ENCODE measurements at regions not wholly inside any gene's neighbourhood (a gene's known extent, or its start where the extent isn't known, plus 50 kb on each side); places are given as distances from the start of the nearest gene placed in this dataset.
A peak's percentile ranks its signal among the peaks of the same experiment; 100 is the strongest.

- DNase-seq (no peak), ATAC-seq (ENCODE audit: insufficient read depth, low FRiP score) (no peak)
- no peak for TF ChIP-seq CTCF (IDR thresholded peaks at IDR 0.05; ENCODE audit: control extremely low read depth, extremely low read depth)
- Histone ChIP-seq H3K27me3 (ENCODE audit: control insufficient read depth in 3 of 3, insufficient read depth in 3 of 3, low read length in 2 of 3) (peaks cover 0 to 14% (median 0%) of the 10 kb centered on the region in 3 donors), H3K4me3 (no peak overlapping the region), H3K9me3 (ENCODE audit: control insufficient read depth in 4 of 4, insufficient read depth in 3 of 4, low read length in 3 of 4) (peaks cover 0 to 4% (median 0%) of the 10 kb centered on the region in 4 donors), H3K36me3 (ENCODE audit: control insufficient read depth in 4 of 4, insufficient read depth in 4 of 4, low read length in 4 of 4) (no peaks in the 10 kb centered on the region), H3K9ac (ENCODE audit: insufficient read depth in 1 of 2, low read length in 2 of 2) (no peak overlapping the region), H3K4me1 (ENCODE audit: control insufficient read depth in 5 of 5, insufficient read depth in 5 of 5, low read length in 5 of 5) (no peaks in the 10 kb centered on the region), H3K27ac (ENCODE audit: low read depth in 1 of 2, low read length in 1 of 2) (no peak overlapping the region)
These were observed 156.5 kb upstream of the MED14 start for GRCh38 chrX:40891798-40892197.

- ATAC-seq (ENCODE audit: insufficient read depth, low FRiP score) (no peak), DNase-seq (peak in 2 of 3 donors; percentile 53 to 58)
- TF ChIP-seq CTCF (IDR thresholded peaks at IDR 0.05; ENCODE audit: control extremely low read depth, extremely low read depth): no peak
- Histone ChIP-seq H3K4me3 (no peak overlapping the region), H3K27me3 (ENCODE audit: control insufficient read depth in 3 of 3, insufficient read depth in 3 of 3, low read length in 2 of 3) (peaks cover 0 to 6% (median 0%) of the 10 kb centered on the region in 3 donors), H3K36me3 (ENCODE audit: control insufficient read depth in 4 of 4, insufficient read depth in 4 of 4, low read length in 4 of 4) (no peaks in the 10 kb centered on the region), H3K9me3 (ENCODE audit: control insufficient read depth in 4 of 4, insufficient read depth in 3 of 4, low read length in 3 of 4) (peaks cover 0 to 4% (median 0%) of the 10 kb centered on the region in 4 donors), H3K4me1 (ENCODE audit: control insufficient read depth in 5 of 5, insufficient read depth in 5 of 5, low read length in 5 of 5) (no peaks in the 10 kb centered on the region), H3K9ac (ENCODE audit: insufficient read depth in 1 of 2, low read length in 2 of 2) (no peak overlapping the region), H3K27ac (ENCODE audit: low read depth in 1 of 2, low read length in 1 of 2) (no peak overlapping the region)
- 78 to 88% methylated on average over 6 of the region's 6 CpGs for WGBS, 2 donors
These were observed 158.0 kb upstream of the MED14 start for GRCh38 chrX:40893251-40893910.

- Histone ChIP-seq H3K36me3 (ENCODE audit: control insufficient read depth in 4 of 4, insufficient read depth in 4 of 4, low read length in 4 of 4) (no peaks in the 10 kb centered on the region), H3K9me3 (ENCODE audit: control insufficient read depth in 4 of 4, insufficient read depth in 3 of 4, low read length in 3 of 4) (peaks cover 0 to 4% (median 0%) of the 10 kb centered on the region in 4 donors), H3K27ac (ENCODE audit: low read depth in 1 of 2, low read length in 1 of 2) (no peak overlapping the region), H3K9ac (ENCODE audit: insufficient read depth in 1 of 2, low read length in 2 of 2) (no peak overlapping the region), H3K27me3 (ENCODE audit: control insufficient read depth in 3 of 3, insufficient read depth in 3 of 3, low read length in 2 of 3) (peaks cover 0 to 4% (median 0%) of the 10 kb centered on the region in 3 donors), H3K4me1 (ENCODE audit: control insufficient read depth in 5 of 5, insufficient read depth in 5 of 5, low read length in 5 of 5) (no peaks in the 10 kb centered on the region), H3K4me3 (no peak overlapping the region)
- ATAC-seq (ENCODE audit: insufficient read depth, low FRiP score) (no peak), DNase-seq (no peak)
- no peak for TF ChIP-seq CTCF (IDR thresholded peaks at IDR 0.05; ENCODE audit: control extremely low read depth, extremely low read depth)
- WGBS, 2 donors: 82 to 90% methylated on average over 3 of the region's 3 CpGs
These were observed 159.9 kb upstream of the MED14 start for GRCh38 chrX:40895246-40895645.

Data from lung (tissue), 11 donors.